ENCODE measurements at regions not wholly inside any gene's neighbourhood (a gene's known extent, or its start where the extent isn't known, plus 50 kb on each side); places are given as distances from the start of the nearest gene placed in this dataset.
A peak's percentile ranks its signal among the peaks of the same experiment; 100 is the strongest.
"Not testable (repeated sequence)": the region's sequence is repeated elsewhere in the genome, so short reads cannot be mapped to it uniquely, and the experiment has no call there.

DNA sequence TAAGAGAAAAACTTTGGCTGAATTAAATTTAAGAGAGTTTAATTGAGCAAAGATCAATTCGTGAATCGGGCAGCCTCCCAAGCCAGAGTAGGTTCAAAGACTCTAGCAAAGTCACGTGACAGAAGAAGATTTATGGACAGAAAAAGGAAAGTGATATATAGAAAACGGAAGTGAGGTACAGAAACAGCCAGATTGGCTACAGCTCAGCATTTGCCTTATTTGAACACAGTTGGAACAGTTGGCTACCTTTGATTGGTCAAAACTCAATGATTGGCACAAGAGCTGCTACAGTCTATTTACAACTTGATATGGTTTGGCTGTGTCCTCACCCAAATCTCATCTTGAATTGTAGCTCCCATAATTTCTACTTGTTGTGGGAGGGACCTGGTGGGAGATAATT is 102.6 kb downstream of the PLG start:
- no peaks in the 10 kb centered on the region for H3K36me3 ChIP-seq (replicated peaks)
- H3K27me3 ChIP-seq (ENCODE audit: low read depth): no peaks in the 10 kb centered on the region
- H3K4me3 ChIP-seq: no peak overlapping the region
- no peaks in the 10 kb centered on the region for H3K4me1 ChIP-seq
- H3K9me3 ChIP-seq: no peaks in the 10 kb centered on the region
- no peak for DNase-seq (ENCODE audit: low spot score in 2 of 2)
- in situ Hi-C loops (cut with MboI; ENCODE audit: low sequenced_read_pairs): no loop called here

DNA sequence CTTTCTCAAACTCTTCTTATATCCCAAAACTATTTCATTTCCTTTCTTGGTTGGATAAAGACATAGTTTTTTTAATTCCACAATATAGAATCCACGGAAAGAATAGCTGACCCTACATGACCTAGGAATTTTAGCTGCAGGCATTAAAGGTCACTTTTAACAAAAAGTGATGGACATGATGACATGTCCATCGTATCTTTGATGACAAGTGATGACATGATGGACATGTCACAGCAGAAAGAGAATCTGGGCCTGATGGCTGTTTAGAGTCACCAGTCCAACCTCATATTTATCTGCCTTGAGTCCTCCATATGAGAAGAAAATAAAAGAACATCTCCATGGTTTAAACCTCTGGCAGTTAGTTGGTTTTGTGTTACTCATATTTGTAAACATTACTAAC is 106.2 kb downstream of the PLG start:
- Histone ChIP-seq H3K9me3 (no peaks in the 10 kb centered on the region), H3K4me1 (no peaks in the 10 kb centered on the region), H3K27me3 (ENCODE audit: low read depth) (no peaks in the 10 kb centered on the region; the same call in 1 of the 2 replicates), H3K4me3 (no peak overlapping the region), H3K36me3 (replicated peaks) (no peaks in the 10 kb centered on the region)
- in situ Hi-C loops (cut with MboI; ENCODE audit: low sequenced_read_pairs): no loop called here
- DNase-seq (ENCODE audit: low spot score in 2 of 2): no peak

DNA sequence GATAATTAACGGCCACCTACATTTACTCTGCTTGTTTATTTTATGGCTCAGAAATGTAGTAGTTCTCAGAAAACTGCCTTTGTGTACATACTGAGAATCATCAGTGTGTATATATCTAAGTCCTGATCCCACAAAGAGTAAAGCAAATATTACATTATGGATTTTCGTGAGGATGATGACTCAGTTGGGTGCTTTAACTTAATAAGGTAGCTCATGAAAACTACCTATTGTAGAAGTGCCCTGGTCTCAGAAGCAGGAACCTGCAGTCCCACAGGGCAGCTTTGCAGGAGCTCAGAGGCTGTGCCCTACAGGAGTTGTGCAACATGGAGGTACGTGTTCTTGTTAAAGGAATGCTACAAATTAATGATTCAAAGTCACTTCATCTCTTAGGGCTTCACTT is 108.2 kb downstream of the PLG start:
- H3K36me3 ChIP-seq (replicated peaks): no peaks in the 10 kb centered on the region
- H3K9me3 ChIP-seq: no peaks in the 10 kb centered on the region
- H3K4me1 ChIP-seq: no peaks in the 10 kb centered on the region
- H3K27me3 ChIP-seq (ENCODE audit: low read depth): no peaks in the 10 kb centered on the region; the same call in 1 of the 2 replicates
- DNase-seq (ENCODE audit: low spot score in 2 of 2): no peak
- no peak overlapping the region for H3K4me3 ChIP-seq
- in situ Hi-C loops (cut with MboI; ENCODE audit: low sequenced_read_pairs): no loop called here

GRCh38 chr6:160812097-160812496 is 110.1 kb downstream of the PLG start:
- in situ Hi-C loops (cut with MboI; ENCODE audit: low sequenced_read_pairs): no loop called here
- Histone ChIP-seq H3K9me3 (no peaks in the 10 kb centered on the region), H3K27me3 (ENCODE audit: low read depth) (no peaks in the 10 kb centered on the region; the same call in 1 of the 2 replicates), H3K4me1 (no peaks in the 10 kb centered on the region), H3K36me3 (replicated peaks) (no peaks in the 10 kb centered on the region), H3K4me3 (no peak overlapping the region)
- DNase-seq (ENCODE audit: low spot score in 2 of 2): no peak

DNA sequence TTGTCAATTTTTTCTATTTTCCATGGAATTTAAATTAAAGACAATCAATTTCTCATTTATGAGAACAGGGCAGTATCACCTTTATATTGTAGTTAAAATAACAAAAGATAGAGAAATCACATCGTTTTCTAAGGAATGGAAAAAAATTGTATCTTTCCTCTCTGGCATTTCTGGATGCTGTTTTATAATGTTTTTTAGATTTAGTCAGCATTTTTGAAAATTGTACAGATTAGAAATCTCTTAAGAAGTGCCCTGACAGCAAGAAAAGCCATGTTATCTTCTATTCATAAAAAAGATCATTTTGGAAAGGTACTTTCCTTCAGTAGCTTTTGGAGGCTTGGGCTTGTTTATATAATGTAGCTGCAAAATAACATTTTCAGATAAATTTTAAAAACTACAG is 116.9 kb downstream of the PLG start:
- in situ Hi-C loops (cut with MboI; ENCODE audit: low sequenced_read_pairs): no loop called here

DNA sequence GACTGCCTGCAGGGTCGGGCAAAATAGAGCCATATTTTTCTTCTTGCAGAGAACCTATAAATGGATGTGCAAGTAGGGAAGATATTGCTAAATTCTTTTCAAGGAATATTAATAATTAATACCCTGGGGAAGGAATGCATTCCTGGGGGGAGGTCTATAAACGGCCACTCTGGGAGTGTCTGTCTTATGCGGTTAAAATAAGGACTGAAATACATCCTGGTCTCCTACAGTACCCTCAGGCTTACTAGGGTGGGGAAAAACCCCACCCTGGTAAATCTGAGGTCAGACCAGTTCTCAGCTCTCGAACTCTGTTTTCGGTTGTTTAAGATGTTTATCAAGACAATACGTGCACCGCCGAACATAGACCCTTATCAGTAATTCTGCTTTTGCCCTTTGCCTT is 118.6 kb downstream of the PLG start:
- H3K4me3 ChIP-seq; H3K27me3 ChIP-seq (ENCODE audit: low read depth); H3K4me1 ChIP-seq; H3K36me3 ChIP-seq (replicated peaks); in situ Hi-C loops (cut with MboI; ENCODE audit: low sequenced_read_pairs); DNase-seq (ENCODE audit: low spot score in 2 of 2); H3K9me3 ChIP-seq: not testable (repeated sequence)

More for the DNA sequence above, 116.9 kb downstream of the PLG start:
- H3K4me1 ChIP-seq: no peaks in the 10 kb centered on the region
- H3K9me3 ChIP-seq: no peaks in the 10 kb centered on the region
- DNase-seq (ENCODE audit: low spot score in 2 of 2): no peak
- H3K27me3 ChIP-seq (ENCODE audit: low read depth): no peaks in the 10 kb centered on the region
- H3K4me3 ChIP-seq: no peak overlapping the region
- no peaks in the 10 kb centered on the region for H3K36me3 ChIP-seq (replicated peaks)

GRCh38 chr6:160831739-160832138 is 129.7 kb downstream of the PLG start:
- DNase-seq (ENCODE audit: low spot score in 2 of 2): peak; percentile 24 to 54
- Histone ChIP-seq H3K4me3 (no peak overlapping the region), H3K9me3 (no peaks in the 10 kb centered on the region), H3K27me3 (ENCODE audit: low read depth) (peaks cover 3% of the 10 kb centered on the region; the same call in 1 of the 2 replicates), H3K36me3 (replicated peaks) (no peaks in the 10 kb centered on the region), H3K4me1 (peaks cover 3% of the 10 kb centered on the region; the same call in 1 of the 2 replicates)
- in situ Hi-C loops (cut with MboI; ENCODE audit: low sequenced_read_pairs): no loop called here

- peaks cover 3% of the 10 kb centered on the region; the same call in 1 of the 2 replicates for H3K4me1 ChIP-seq
- no peaks in the 10 kb centered on the region for H3K9me3 ChIP-seq
- no peak overlapping the region for H3K4me3 ChIP-seq
- in situ Hi-C loops (cut with MboI; ENCODE audit: low sequenced_read_pairs): no loop called here
- H3K27me3 ChIP-seq (ENCODE audit: low read depth): peaks cover 3% of the 10 kb centered on the region; the same call in 1 of the 2 replicates
- no peak for DNase-seq (ENCODE audit: low spot score in 2 of 2)
- no peaks in the 10 kb centered on the region for H3K36me3 ChIP-seq (replicated peaks)
Measured at GRCh38 chr6:160832422-160832821, 130.4 kb downstream of the PLG start.

GRCh38 chr6:160837146-160837545 is 135.1 kb downstream of the PLG start:
- in situ Hi-C loops (cut with MboI; ENCODE audit: low sequenced_read_pairs): no loop called here
- DNase-seq (ENCODE audit: low spot score in 2 of 2): no peak

GRCh38 chr6:160851031-160851430 is 140.5 kb upstream of the MAP3K4 start:
- in situ Hi-C loops (cut with MboI; ENCODE audit: low sequenced_read_pairs): no loop called here

More at GRCh38 chr6:160837146-160837545, 135.1 kb downstream of the PLG start:
- Histone ChIP-seq H3K4me1 (peaks cover under 1% of the 10 kb centered on the region; the same call in 1 of the 2 replicates), H3K27me3 (ENCODE audit: low read depth) (no peaks in the 10 kb centered on the region; the same call in 1 of the 2 replicates), H3K9me3 (no peaks in the 10 kb centered on the region; the same call in 1 of the 2 replicates), H3K4me3 (no peak overlapping the region), H3K36me3 (replicated peaks) (no peaks in the 10 kb centered on the region)

DNA sequence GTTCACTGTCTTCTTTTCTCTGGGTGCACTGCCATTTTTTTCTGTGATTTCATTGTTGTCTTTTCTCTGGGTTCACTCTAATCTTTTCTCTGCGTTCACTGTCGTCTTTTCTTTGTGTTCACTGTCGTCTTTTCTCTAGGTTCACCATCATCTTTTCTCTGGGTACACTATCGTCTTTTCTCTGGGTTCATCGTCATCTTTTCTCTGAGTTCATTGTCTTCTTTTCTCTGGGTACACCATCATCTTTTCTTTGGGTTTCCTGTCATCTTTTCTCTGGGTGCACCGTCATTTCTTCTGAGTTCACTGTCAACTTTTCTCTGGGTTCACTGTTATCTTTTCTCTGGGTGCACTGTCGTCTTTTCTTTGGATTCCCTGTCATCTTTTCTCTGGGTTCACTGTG is 137.6 kb upstream of the MAP3K4 start:
- Histone ChIP-seq H3K27me3 (ENCODE audit: low read depth) (no peaks in the 10 kb centered on the region), H3K9me3 (no peaks in the 10 kb centered on the region), H3K4me1 (no peaks in the 10 kb centered on the region), H3K4me3 (no peak overlapping the region), H3K36me3 (replicated peaks) (no peaks in the 10 kb centered on the region)
- DNase-seq (ENCODE audit: low spot score in 2 of 2): no peak
- in situ Hi-C loops (cut with MboI; ENCODE audit: low sequenced_read_pairs): no loop called here

More at GRCh38 chr6:160851031-160851430, 140.5 kb upstream of the MAP3K4 start:
- H3K27me3 ChIP-seq (ENCODE audit: low read depth): no peaks in the 10 kb centered on the region
- no peak overlapping the region for H3K4me3 ChIP-seq
- no peaks in the 10 kb centered on the region for H3K9me3 ChIP-seq
- no peaks in the 10 kb centered on the region for H3K4me1 ChIP-seq
- no peak for DNase-seq (ENCODE audit: low spot score in 2 of 2)
- H3K36me3 ChIP-seq (replicated peaks): no peaks in the 10 kb centered on the region

DNA sequence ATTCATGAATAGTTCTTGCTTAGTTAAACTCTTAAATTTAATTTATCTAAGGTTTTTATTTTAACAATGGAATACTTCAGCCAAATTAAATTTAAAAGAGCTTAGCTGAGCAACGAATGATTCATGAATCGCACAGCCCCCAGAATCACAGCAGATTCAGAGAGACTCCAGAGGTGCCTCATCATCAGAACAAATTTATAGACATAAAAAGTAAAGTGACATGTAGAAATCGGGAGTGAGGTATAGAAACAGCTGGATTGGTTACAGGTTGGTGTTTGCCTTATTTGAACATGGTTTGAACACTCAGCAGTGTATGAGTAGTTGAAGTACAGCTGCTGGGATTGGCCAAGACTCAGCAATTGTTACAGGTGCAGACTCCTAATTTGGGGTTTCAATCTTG is 132.7 kb upstream of the MAP3K4 start:
- Histone ChIP-seq H3K4me1 (no peaks in the 10 kb centered on the region), H3K27me3 (ENCODE audit: low read depth) (no peaks in the 10 kb centered on the region), H3K36me3 (replicated peaks) (no peaks in the 10 kb centered on the region), H3K4me3 (no peak overlapping the region), H3K9me3 (no peaks in the 10 kb centered on the region)
- DNase-seq (ENCODE audit: low spot score in 2 of 2): no peak
- in situ Hi-C loops (cut with MboI; ENCODE audit: low sequenced_read_pairs): no loop called here

DNA sequence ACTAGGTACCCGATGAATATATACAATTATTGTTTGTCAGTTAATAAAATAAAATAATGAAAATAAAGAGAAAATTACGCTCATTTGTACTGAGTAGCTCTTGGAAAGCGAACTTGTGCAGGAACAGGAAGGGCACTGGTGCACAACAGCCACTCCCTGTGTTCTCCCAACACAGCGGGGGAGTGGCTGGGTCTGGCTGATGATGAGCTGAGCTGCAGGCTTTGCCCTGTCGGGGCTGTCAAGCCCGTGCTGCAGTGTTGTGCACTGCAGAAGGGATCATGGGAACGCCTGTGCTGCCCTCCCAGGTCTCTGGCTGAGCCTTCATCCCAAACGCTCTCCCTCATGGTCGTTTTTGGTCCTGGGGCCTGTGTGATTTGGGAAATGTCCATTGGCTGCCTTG is 131.7 kb upstream of the MAP3K4 start:
- Histone ChIP-seq H3K4me1 (no peaks in the 10 kb centered on the region), H3K36me3 (replicated peaks) (no peaks in the 10 kb centered on the region), H3K27me3 (ENCODE audit: low read depth) (no peaks in the 10 kb centered on the region), H3K9me3 (no peaks in the 10 kb centered on the region), H3K4me3 (no peak overlapping the region)
- no peak for DNase-seq (ENCODE audit: low spot score in 2 of 2)
- in situ Hi-C loops (cut with MboI; ENCODE audit: low sequenced_read_pairs): no loop called here

- no peaks in the 10 kb centered on the region for H3K27me3 ChIP-seq (ENCODE audit: low read depth)
- in situ Hi-C loops (cut with MboI; ENCODE audit: low sequenced_read_pairs): no loop called here
- DNase-seq (ENCODE audit: low spot score in 2 of 2): no peak
Measured at GRCh38 chr6:160861824-160862223, 129.7 kb upstream of the MAP3K4 start.

DNA sequence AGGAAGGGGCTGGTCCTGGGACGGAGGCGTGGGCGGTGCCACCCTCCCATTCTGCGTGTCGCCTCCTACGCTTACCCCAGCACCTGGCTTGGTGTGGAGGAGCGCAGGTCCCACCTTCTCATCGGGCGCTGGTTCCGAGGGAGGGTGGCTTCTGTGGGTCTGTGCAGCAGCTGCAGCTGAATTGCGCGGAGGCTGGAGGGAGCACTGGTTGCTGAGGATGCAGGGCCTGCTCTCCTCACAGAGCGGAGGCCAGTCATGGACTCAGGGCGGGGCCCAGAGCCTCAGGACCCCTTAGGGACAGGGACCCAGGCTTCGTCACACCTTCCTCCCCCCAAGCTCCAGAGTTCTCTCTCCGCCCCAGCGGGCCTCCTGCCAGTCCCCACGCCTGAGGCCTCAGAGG is 127.8 kb upstream of the MAP3K4 start:
- no peaks in the 10 kb centered on the region for H3K9me3 ChIP-seq
- no peaks in the 10 kb centered on the region for H3K36me3 ChIP-seq (replicated peaks)
- in situ Hi-C loops (cut with MboI; ENCODE audit: low sequenced_read_pairs): no loop called here
- H3K4me3 ChIP-seq: no peak overlapping the region
- H3K4me1 ChIP-seq: no peaks in the 10 kb centered on the region
- H3K27me3 ChIP-seq (ENCODE audit: low read depth): no peaks in the 10 kb centered on the region
- no peak for DNase-seq (ENCODE audit: low spot score in 2 of 2)

More at GRCh38 chr6:160861824-160862223, 129.7 kb upstream of the MAP3K4 start:
- Histone ChIP-seq H3K4me1 (no peaks in the 10 kb centered on the region), H3K36me3 (replicated peaks) (no peaks in the 10 kb centered on the region), H3K4me3 (no peak overlapping the region), H3K9me3 (no peaks in the 10 kb centered on the region)
